Omental fat pad (tissue), 3 donors: ENCODE measurements at regions not wholly inside any gene's neighbourhood (a gene's known extent, or its start where the extent isn't known, plus 50 kb on each side); places are given as distances from the start of the nearest gene placed in this dataset.
"Not testable (repeated sequence)": the region's sequence is repeated elsewhere in the genome, so short reads cannot be mapped to it uniquely, and the experiment has no call there.

Experiments
- ATAC-seq: fragments of 150-250 bp; one replicate; pipeline ENCODE4 v1.9.1; 2016; ENCODE audit warnings: mild to moderate bottlenecking, moderate library complexity; ENCODE audit not compliant: low FRiP score
- DNase-seq: peaks from one replicate; pipeline ENCODE4 v3.0.0-alpha.2; 2019; ENCODE audit warnings: low spot score
- TF ChIP-seq, protein P1 (sequence below), 3 donors: fragments of 450-650 bp; IDR thresholded peaks; one replicate each; pipeline ENCODE4 v1.5.1; 2016 to 2017; ENCODE audit warnings: antibody characterized with exemption in 3 of 3, mild to moderate bottlenecking in 3 of 3, moderate library complexity in 2 of 3

- TF ChIP-seq, protein P1, sequence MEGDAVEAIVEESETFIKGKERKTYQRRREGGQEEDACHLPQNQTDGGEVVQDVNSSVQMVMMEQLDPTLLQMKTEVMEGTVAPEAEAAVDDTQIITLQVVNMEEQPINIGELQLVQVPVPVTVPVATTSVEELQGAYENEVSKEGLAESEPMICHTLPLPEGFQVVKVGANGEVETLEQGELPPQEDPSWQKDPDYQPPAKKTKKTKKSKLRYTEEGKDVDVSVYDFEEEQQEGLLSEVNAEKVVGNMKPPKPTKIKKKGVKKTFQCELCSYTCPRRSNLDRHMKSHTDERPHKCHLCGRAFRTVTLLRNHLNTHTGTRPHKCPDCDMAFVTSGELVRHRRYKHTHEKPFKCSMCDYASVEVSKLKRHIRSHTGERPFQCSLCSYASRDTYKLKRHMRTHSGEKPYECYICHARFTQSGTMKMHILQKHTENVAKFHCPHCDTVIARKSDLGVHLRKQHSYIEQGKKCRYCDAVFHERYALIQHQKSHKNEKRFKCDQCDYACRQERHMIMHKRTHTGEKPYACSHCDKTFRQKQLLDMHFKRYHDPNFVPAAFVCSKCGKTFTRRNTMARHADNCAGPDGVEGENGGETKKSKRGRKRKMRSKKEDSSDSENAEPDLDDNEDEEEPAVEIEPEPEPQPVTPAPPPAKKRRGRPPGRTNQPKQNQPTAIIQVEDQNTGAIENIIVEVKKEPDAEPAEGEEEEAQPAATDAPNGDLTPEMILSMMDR (IDR thresholded peaks at IDR 0.05): no peak
- ATAC-seq (no peak), DNase-seq (no peak)
Measured at GRCh38 chr10:6938384-6938783, 358.3 kb upstream of the PRKCQ start.

DNA sequence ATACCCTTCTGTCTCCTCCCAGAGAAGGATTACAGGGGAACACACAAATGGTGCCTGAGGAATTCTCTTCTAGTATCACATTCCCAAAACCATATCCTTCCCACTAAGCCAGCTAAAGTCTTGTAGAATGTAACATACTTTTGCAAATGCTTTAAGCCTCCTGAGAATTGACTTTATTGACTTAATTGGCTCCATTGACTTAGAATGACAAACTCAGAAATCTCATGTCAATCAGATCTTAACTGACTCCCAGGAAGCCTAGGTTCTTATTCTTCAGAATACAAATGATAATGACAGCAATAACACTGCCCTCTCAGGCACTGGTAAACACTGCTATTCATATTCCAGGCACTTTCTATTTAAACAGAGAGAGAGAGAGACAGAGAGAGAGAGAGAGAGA lies 356.9 kb upstream of the PRKCQ start:
- DNase-seq: no peak
- TF ChIP-seq, protein P1 (IDR thresholded peaks at IDR 0.05): no peak
- ATAC-seq: no peak

GRCh38 chr10:6929148-6929830 lies 349.2 kb upstream of the PRKCQ start:
- TF ChIP-seq, protein P1 (IDR thresholded peaks at IDR 0.05): no peak
- no peak for DNase-seq
- no peak for ATAC-seq

GRCh38 chr10:6928586-6928985 lies 348.5 kb upstream of the PRKCQ start:
- no peak for DNase-seq
- no peak for ATAC-seq
- TF ChIP-seq, protein P1 (IDR thresholded peaks at IDR 0.05): no peak

DNA sequence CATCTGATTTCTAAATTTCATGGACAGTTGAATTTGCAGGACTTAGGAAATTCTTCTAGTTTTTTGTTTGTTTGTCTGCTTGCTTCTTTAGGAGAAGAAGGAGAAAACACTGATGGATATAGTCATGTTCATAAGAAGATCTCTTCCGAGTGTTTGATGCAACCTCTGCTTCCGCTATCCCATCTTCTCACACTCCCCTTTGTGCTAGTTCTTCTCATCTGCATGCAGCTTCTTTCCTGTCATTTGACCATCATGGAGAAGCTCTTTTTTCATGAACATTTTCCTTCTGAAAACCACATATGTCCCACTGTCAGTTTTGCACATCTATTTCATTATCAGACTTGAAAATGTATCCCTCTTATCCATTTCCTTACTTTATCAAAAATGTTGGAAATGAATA lies 346.9 kb upstream of the PRKCQ start:
- DNase-seq (no peak), ATAC-seq (no peak)
- TF ChIP-seq, protein P1 (IDR thresholded peaks at IDR 0.05): no peak

DNA sequence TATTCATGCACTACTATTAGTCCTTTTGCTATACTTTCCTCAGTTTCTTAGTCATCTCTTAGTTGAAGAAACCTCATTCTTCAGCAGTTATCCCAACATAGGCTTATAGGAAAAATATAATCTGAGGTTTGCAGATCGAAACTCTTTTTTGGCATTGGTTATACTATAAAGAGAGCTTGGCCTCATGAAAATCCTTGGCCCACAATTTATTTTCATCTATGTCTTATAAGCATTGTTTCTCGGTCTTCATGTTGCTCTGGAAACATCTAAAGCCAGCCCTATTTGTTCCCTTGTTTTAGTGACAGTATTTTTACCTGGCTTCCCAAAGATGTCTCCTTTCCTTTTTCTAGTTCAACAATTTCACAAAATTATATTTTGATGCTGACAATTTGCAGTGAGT lies 345.1 kb upstream of the PRKCQ start:
- no peak for DNase-seq
- TF ChIP-seq, protein P1 (IDR thresholded peaks at IDR 0.05): no peak
- no peak for ATAC-seq

DNA sequence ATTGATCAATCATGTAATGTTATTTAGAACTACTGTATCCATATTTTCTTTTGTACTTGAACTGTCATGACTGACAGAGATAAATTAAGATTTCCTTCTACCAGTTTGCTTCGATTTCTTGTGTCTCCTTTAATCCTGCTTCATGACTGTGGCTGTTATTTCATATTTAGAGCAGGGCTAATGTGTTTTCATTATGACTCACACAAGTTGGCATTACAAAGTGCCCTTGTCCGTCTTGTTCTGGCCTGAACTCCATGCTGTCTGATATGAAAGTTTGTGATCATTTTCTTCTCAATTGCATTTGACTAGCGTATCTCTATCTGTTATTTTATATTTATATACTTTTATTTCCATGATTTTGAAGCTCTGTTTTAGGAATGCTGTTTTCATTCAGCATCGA lies 344.1 kb upstream of the PRKCQ start:
- no peak for DNase-seq
- ATAC-seq: no peak
- TF ChIP-seq, protein P1 (IDR thresholded peaks at IDR 0.05): no peak

DNA sequence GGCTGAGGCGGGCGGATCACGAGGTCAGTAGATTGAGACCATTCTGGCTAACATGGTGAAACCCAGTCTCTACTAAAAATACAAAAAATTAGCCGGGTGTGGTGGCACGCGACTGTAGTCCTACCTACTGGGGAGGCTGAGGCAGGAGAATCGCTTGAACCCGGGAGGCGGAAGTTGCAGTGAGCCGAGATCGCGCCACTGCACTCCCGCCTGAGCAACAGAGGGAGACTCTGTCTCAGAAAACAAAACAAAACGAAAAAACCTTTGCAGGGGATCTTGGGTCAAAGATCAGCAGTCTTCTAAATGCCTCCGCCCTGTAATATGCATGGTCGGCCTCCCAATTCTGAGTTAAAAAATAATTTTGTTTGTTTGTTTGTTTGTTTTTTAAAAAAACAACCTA lies 340.9 kb upstream of the PRKCQ start:
- ATAC-seq, DNase-seq: not testable (repeated sequence)
